HEK293 (cell line): ENCODE measurements at regions not wholly inside any gene's neighbourhood (a gene's known extent, or its start where the extent isn't known, plus 50 kb on each side); places are given as distances from the start of the nearest gene placed in this dataset.

Source experiments
- FEZF1 ChIP-seq: fragments of 450-650 bp; formaldehyde crosslinking; IDR thresholded peaks from 2 replicates; pipeline ENCODE4 v1.5.1; 2016; ENCODE audit warnings: missing biosample characterization, missing genetic modification characterization
- REST ChIP-seq: fragments of 450-650 bp; formaldehyde crosslinking; IDR thresholded peaks from 2 replicates; pipeline ENCODE4 v1.5.1; 2016; ENCODE audit warnings: missing biosample characterization, missing genetic modification characterization
- ZNF449 ChIP-seq: fragments of 450-650 bp; formaldehyde crosslinking; IDR thresholded peaks from 2 replicates; pipeline ENCODE4 v1.5.1; 2017; ENCODE audit warnings: missing biosample characterization, mild to moderate bottlenecking, missing genetic modification characterization, moderate library complexity
- TF ChIP-seq, protein P1 (sequence below): fragments of 450-650 bp; formaldehyde crosslinking; IDR thresholded peaks from 2 replicates; pipeline ENCODE4 v1.5.1; 2016; ENCODE audit warnings: missing biosample characterization, missing genetic modification characterization

GRCh38 chr14:30440961-30441360, 118.0 kb upstream of the G2E3 start:
- TF ChIP-seq FEZF1 (tag by site-specific recombination) (no peak), REST (no peak), ZNF449 (no peak)
- TF ChIP-seq, protein P1, sequence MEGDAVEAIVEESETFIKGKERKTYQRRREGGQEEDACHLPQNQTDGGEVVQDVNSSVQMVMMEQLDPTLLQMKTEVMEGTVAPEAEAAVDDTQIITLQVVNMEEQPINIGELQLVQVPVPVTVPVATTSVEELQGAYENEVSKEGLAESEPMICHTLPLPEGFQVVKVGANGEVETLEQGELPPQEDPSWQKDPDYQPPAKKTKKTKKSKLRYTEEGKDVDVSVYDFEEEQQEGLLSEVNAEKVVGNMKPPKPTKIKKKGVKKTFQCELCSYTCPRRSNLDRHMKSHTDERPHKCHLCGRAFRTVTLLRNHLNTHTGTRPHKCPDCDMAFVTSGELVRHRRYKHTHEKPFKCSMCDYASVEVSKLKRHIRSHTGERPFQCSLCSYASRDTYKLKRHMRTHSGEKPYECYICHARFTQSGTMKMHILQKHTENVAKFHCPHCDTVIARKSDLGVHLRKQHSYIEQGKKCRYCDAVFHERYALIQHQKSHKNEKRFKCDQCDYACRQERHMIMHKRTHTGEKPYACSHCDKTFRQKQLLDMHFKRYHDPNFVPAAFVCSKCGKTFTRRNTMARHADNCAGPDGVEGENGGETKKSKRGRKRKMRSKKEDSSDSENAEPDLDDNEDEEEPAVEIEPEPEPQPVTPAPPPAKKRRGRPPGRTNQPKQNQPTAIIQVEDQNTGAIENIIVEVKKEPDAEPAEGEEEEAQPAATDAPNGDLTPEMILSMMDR (tag by site-specific recombination) = no peak
